DMS53 (cell line): ENCODE measurements at regions not wholly inside any gene's neighbourhood (a gene's known extent, or its start where the extent isn't known, plus 50 kb on each side); places are given as distances from the start of the nearest gene placed in this dataset.

Experiments used
- DNase-seq: peaks from one replicate; lab custom pipeline; 2025; lab: John Stamatoyannopoulos, UW

DNA sequence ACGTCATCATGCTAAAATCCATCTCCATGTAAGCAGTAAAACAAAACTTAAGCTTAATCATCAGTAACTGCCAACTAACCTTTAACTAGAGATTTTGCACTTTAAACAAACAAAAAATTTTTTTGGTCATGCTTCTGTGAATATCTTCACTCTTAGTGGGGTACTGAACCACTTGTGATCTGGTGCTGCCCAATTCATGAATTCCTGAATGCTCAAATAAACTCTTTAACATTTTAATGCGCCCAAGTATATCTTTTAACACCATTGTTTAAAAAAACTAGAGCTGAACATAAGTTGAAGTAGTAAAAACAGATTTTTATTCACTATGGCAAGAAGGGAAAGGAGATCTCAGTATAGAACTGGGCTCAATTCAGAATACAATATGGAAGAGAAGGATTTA, 196.9 kb upstream of the USP24 start:
- DNase-seq, result no peak

DNA sequence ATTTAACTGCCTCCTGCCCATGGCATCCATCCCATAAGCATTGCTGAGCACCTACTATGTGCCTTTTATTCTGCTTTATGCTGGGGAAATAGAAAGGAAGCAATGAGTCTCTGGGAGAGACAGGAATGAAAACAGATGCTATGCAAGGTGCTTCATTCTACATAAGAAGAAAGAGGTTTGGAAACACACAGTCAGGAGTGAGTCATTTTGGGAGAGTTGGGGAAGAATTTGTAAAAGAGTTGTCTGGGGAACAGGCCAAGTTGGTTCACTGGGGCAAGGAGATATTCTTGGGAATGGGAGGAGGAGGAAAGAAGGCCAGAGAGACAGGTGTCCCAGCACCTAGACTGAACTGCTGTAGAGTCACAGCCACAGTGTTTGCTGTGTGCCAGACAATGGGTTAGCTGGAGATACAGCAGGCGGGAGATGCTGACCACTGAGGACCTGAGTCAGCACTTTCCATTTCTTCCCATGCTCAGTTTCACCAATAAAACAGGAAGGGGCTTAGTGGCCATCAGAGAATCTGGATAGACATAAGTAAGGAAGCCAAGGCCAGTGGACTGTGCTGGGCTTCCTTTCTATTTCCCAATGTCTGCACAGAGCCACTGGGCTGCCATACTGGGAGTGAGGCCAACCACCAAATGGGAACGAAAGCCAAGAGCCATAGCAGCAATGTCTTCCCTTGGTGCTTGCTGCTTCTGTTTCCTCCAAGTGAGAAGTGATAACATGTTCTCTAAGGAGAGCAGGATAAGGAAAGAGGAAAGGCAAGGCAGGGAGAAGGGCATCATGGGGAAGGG, 187.7 kb upstream of the USP24 start:
- no peak for DNase-seq

DNA sequence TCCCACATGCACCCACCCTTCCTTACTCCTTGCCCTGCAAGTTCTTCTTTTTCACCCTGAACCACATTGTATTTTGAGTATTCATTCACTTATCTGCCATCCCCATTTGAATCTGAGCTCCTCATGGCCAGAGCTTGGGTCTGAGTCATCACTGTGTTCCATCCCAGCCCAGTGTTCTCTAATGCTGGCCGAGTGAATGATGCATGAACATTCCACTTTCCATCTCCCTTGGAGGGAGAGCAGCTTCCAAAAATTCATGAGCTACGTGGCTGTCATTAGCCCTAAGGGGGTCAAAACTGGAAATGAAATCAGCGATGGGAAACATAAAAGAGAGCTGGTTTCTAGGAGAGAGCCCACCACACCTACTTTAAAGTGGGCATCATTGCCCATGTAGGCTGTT, 187.0 kb upstream of the USP24 start:
- DNase-seq, result no peak

DNA sequence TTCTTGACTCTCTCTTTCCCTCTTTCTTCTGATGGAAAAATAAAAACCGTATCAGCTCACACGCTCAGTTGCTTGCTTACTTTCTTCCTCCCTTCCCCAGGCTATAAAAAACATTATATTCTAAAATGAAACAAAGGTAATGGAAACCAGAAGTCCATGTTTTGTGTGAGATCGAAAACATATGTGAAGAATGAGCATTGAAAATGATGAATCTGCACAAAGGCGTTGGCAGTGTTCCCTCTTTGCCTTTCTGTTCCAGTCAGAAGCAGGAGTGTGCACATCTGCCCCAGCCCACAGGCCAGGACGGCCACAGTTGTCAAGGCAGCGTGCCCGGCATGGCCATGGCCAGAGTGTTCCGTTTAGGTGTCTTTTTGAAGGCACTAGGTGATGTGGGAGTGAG, 185.3 kb upstream of the USP24 start:
- DNase-seq, result no peak

DNA sequence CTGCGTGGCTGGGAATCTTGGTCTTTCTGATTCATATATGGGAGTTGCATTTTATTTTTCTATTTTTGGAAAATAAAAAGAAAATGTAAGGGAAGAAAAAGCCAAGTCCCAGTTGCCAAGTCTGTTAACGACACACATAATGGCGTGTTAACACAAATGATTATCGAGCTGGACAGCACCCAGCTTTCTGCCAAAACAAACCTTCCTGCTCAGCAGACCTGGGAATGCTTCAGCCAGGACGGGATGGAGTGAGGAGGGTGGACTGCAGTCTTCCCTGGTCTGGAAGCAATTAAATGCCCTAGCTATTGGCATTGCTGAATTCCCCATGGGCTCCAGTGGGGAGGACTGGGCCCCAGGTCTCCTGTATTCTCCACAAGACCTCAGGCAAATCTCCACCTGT, 184.2 kb upstream of the USP24 start:
- DNase-seq, result no peak

DNA sequence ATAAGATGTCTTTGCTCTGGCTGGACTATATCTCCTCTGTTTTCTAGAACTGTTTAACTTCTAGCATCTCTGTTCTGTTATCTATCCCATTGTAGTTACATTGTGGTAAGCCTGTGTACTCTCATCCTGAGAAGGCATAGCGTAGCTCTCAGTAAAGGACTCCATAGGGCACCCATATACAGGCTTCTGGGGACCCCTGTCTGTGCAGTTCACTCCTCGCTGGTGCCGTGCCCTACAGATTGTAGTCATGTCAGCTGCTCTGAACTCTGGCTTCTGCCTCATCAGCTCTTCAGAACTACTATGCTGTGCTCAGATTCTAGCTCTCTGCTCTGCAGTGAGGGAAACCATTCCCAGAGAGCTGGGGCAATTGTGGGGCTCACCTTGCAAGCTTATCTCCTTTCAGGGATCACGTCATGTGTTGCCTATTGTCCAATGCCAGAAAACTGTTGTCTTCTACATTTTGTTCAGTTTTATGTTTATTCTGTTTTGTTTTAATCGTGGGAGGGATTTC, 181.3 kb upstream of the USP24 start:
- no peak for DNase-seq

DNA sequence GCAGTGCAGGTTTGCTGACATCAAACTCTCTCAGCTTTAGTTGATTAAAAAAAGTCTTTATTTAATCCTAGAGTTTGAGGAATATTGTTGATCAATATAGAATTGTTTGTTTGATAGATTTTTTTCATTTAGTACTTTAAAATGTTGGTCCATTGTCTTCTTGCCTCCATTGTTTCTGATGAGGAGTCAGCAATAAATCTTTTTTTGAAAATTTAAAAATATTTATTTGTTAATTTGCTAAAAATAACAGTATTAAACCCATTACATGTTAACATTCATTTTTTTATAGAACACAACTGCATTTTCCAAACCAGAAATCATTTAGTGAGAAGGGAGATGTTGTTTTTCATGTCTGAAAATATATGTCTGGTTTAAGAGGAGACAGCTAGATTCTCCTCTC, 173.8 kb upstream of the USP24 start:
- no peak for DNase-seq

DNA sequence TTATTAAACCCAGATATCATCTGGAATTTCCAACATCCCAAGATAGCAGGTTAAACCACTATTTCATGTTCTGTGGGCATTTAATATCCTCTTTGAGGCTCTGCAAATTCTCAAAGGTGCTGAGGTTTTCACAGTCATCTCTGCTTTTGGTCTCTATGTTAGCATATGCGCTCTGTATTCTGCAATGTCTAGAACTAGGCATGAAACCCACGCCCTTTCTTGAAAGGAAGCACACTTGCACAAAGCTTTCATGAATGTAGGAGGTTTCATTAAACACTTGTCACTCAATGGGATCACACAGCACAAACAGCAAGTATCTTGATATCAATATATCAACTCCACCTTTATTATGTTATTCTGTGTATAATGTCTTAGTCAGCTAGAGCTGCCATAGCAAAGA, 172.0 kb upstream of the USP24 start:
- no peak for DNase-seq

DNA sequence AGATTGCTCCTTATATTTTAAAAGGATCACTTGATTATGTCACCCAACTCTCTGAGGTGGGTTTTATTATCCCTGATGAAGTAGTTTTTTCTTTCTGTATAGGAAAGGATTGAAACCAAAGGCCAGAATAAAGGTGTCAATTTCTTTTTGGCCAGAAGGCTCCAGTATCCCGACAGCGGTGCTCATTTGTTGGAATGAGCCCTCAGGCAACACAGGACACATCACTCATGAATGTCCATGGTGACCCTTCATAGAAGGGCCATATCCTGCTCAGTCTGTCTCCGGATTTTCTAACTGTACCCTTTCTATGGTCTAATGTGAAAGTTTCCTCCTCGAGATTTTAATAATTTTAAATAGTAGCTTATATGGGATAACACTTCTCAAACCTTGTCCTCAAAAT, 171.3 kb upstream of the USP24 start:
- DNase-seq, result no peak

DNA sequence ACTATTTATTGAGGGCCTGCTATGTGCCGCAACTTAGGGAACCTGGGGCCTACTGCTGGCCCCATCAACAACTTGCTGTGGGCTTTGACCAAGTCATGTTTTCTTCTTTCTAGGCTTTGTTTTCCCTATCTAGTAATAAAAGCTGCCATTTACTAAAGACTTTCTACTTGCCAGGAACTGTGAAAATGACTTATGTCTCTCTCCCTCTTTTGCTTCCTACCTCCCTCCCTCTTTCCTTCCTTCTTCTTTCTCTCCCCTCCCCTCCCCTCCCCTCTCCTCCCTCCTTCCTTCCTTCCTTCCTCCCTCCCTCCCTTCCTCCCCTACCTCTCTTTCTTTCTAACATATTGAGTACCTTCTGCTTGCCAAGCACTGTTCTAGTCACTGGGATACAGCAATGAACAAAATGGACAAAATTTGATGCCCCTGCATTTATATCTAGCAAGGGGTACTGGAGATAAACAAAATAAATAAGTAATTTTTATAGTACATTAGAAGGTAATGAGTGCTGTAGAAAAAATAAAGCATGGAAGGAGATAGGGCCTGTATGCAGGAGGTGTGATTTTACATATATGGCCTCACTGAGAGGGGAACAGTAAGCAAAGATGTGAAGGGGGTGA, 170.3 kb upstream of the USP24 start:
- DNase-seq, result no peak

DNA sequence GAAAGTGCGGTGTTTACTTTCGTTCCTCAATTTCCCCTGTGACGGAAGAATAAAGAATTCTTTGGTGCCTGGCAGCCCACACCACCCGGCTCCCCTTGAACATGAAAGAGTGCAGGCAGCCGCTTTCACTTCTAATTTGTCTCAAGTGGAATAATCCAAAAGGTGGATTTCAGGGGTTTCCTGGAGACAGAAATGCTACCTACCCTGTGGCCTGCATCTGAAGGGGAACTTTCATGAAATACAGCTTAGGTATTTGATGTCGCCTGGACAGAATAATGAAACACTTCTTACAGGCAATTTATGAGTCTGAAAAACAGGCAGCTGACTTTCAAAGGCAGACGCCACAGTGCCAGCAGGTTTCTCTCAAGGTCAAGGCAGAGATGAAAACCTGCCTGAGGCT, 169.5 kb upstream of the USP24 start:
- DNase-seq, result no peak

DNA sequence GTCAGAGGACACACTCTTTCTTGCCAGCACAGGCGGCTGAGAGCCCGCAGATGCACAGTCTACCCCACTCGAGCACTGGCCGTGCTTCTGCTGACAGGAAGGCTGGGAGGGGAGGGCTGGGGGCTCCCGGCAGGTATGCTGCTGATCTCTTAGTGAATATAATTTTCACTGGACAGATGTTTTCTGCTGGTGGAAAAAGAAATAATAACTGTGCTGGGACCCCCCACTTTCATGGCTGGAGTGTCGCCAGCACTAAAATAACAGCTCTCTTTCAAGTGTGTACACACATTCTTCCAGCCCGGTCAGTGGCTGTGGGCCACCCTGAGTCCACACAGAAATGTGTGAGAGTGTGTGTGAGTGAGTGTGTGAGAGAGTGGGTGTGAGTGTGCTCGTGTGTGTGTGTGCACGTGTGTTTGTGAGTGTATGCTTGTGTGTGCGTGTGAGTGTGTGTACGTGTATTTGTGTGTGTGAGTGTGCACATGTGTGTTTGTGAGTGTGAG, 167.7 kb upstream of the USP24 start:
- DNase-seq, result no peak

DNA sequence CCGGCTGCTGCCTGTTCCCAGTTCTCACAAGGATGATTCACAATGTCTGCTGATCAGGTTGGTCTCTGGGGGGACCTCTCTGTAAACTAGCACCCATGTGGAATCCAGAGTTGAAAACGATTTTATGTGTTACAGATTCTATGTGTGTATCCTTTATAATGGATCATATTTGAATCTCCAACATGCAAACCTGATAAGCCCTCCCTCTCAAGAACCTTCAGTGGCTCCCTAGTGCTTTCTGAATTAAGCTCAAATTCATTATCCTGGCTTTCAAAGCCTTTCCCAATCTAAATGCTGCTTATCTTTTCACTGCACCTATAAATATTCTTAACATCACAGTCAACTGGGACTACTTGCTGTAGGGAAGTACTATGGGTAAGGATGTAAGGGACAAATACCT, 166.8 kb upstream of the USP24 start:
- no peak for DNase-seq

DNA sequence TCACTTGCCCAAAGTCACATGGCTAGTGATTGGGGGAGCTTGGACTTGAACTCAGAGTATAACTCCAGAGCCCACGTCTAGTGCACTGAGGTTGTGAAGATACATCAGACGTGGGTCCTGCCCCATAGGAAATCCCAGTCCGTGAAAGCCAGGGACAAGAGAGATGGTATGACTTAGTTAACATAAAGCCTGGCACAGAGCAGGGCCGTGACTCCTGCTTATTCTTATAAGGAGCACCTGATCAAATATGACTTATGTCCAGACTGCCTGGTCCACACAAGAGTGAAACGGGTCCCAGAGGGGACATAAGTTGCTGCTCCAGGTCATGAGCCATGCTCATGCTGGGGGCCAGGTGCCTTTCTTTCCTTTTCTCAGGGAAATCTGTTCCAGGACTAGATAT, 166.3 kb upstream of the USP24 start:
- no peak for DNase-seq

DNA sequence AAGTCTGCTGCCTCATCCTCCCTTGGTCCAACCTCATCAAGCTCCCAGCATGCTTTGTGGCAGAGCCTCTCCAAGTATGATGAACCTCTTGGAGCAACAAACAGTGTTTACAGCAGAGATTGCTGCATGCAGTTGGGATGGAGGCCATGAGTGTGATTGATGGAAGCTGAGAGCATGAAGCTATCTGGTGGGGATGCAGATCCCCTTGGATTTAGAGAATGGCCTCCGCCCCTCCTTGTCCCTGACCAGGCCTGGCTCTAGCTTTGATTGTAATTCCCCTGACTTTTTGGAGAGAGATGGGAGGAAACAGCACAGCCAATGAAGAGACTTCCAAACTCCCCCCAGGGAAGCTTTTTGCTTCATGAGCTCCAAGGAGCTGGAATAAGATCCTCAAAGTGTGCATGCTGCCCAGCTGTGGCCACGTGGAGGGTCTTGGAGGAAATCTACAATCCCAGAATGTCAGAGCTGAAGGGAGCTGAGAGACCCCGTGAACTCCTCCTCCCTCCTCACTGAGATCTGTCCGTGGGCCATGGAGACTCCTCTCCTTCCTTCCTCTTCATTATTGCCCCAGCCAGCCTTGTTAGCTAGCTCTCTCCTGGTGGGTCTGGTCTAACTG, 165.3 kb upstream of the USP24 start:
- DNase-seq, result no peak

DNA sequence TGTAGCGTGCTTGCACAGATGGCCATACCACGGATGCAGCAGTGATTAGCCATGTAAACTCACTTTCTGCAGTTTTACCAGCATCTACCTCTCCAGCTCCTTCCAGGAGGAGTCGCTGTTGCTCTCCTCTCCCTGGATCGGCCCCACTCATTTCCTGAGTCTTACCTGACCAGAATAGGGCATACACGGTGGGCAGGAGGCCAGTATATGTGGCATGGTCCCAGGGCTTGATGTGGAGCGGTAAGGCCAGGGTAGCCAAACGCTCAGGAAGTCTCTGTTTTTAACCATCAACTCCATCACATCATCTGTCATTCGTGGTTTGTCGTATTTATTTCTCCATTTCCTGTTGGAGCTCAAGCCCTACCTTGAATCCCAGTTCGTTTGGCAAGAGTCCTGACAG, 163.4 kb upstream of the USP24 start:
- peak; percentile 77 for DNase-seq

DNA sequence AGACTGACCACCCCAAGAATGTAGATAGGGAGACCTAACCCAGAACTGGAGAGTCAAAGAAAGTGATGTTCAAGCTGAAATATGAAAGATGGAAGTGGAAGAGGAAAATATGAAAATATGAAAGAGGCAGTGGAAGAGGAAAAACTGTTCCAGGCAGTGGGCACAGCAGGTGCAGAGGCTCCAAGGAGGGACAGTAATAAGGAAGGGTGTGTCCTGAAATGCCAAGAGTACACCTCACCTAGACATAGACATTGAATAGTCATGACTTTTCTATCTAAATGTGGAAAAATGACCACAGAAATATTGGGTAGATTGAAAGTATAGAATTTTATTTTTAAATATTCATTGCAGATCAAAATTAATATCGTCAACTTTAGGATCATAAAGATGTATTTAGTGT, 161.7 kb upstream of the USP24 start:
- DNase-seq, result no peak

DNA sequence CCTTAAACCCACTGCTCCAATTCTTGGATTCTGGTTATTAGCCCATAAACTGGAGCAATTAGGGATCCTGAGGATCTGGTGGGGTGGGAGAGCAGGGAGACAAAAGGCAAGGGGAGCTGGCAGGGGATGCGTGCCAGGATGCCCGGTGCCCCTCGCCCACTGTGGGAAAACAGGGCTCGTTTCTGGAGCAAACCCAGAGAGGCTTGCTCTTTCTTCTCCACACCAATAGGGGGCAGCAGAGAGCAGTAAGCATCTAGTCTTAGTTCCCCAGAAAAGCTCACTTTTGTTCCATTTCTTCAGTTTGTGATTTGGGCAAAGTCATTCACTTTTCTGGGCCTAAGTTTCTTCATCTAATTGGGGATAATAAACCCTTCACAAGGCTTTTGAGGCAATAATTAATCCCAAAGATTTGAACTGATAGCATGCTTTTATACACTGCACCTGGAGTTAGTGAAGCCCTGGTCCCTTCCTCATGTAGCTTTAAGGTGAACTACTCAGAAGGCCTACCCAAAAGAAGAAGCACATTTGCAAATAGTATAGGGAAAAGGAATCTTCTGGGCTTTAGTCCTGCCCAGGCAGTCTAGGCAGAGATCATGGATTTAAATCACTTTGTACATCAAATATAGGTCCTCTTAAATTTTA, 160.6 kb upstream of the USP24 start:
- DNase-seq, result peak; percentile 84

DNA sequence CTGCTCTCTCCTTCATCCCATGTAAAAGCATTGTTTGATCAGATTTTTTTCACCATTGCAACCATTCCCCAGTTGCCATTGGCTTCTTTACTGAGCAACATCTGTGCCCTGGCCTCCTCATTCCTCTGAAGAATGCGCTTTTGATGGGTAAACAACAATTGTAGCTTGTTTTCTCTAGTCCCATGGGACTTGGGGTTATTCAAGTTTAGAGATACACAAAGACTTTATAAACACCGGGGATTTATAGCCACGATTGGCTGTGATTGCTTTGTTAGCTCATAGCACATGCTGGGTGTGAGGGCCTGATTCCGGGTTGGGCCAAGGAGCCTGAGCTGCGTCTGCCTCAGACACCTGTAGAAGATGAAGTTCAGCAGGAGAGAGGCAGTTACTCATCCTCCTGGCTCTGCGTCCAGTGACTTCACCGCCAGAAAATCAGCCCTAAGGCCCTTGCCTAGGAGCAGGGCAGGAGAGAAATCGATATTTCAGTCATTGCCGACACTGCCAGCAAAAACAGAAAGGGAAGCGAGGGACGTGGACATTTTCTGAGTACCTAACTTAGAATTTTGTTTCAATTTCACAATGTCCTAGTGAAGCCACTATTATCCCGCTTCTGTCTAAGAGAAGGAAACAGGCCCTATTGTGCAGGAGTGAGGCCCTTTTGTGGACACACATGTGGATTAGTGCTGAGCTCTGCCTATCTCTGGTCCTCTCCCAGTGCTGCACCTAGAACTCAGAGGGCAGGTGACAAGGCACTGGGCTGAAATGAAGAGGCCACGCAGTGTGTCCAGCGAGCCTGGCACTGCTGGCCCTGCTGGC, 159.8 kb upstream of the USP24 start:
- DNase-seq, result no peak

DNA sequence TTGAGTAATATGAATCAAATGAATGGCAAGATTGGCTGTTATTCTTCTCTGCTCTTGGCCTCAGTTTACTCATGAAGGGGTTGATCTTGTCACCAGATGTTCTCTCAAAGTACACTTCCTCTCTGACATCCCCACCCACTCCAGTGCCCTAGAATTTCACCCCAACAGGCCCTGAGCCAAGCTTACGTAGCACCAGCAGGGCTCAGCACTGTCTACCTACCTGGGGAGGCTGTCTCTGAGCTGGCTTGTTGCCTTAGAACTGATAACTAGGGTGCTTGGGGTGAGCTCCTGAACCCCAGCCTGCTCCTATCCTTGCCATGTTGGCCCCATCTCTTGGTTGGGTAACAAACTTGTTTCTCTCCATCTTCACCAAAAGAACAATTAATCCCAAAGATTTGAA, 159.1 kb upstream of the USP24 start:
- DNase-seq, result no peak

DNA sequence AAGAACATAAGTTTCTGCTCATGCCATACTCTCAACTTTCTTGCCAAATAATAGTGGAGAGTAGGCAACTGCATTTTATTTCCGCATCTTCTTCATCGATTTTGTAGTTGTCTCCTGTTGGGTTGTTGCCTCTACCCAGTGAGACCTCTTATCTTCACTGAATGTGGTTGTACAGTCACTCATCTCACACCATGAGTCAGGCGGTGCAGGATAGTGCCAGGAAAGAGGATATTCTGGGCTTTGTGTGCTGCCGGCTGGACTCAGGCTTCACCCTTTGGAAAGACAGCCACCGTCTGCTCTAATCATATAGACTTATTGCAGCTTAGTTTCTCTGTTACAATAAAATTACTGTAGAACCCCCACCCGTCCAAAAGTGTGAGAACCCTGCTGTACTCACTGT, 154.3 kb upstream of the USP24 start:
- no peak for DNase-seq

DNA sequence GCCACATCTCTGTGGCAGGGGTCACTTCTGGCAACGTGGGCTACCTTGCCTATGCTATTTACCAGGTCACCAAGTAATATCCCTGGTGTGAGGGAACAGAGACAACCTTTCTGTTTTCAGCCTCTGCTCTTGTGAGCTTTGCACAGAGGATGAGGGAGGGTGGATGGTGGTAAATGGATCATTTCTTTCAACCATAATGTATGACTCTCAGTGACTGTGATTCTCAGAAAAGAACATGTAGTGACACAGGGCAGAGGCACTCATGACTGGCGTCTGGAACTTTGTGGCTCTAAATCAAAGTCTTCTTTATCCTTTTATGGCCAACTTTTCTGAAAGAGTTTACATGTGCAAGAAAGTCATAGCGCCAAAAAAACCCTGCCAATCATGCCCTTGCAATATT, 153.5 kb upstream of the USP24 start:
- no peak for DNase-seq
